ENCODE measurements at regions not wholly inside any gene's neighbourhood (a gene's known extent, or its start where the extent isn't known, plus 50 kb on each side); places are given as distances from the start of the nearest gene placed in this dataset.

- H2AFZ ChIP-seq (ENCODE audit: low read depth, low read length, poor library complexity, severe bottlenecking) = no peak overlapping the region
- no peaks in the 10 kb centered on the region for H3K27me3 ChIP-seq (ENCODE audit: insufficient read depth, low read length)
- no peak overlapping the region for H3K4me2 ChIP-seq (ENCODE audit: low read length)
- peaks cover 6 to 14% of the 10 kb centered on the region in 2 experiments; a peak in 2 of 4 replicates for H3K9me3 ChIP-seq (ENCODE audit: control insufficient read depth in 1 of 2, insufficient read depth in 1 of 2, low read depth in 1 of 2, low read length in 2 of 2)
- TF ChIP-seq TCF7L2 (IDR thresholded peaks at IDR 0.05; ENCODE audit: borderline replicate concordance, extremely low read depth, insufficient read depth, insufficient read length) (no peak), RAD21 (IDR thresholded peaks at IDR 0.05; ENCODE audit: low read depth) (no peak)
- POLR2A ChIA-PET = no interaction called here
- no TSS peak for BruUV-seq (replicated peaks)
- intact Hi-C loops (cut with micrococcal nuclease) = no loop called here
- no peaks in the 10 kb centered on the region for H4K20me1 ChIP-seq (ENCODE audit: insufficient read depth)
- no peaks in the 10 kb centered on the region for H3K79me2 ChIP-seq (ENCODE audit: insufficient read depth, low read length)
- no peaks in the 10 kb centered on the region for H3K36me3 ChIP-seq (ENCODE audit: control insufficient read depth in 1 of 2, insufficient read depth in 2 of 2, low read length in 2 of 2)
- ATAC-seq = no peak
- H3K9ac ChIP-seq (ENCODE audit: low read length) = no peak overlapping the region
- CTCF ChIA-PET = no interaction called here
- no peak for DNase-seq (ENCODE audit: low read depth, low spot score)
- no peak overlapping the region for H3K4me3 ChIP-seq (replicated peaks in 1 of 2; ENCODE audit: low read depth in 1 of 2, low read length in 2 of 2)
- no peak overlapping the region for H3K27ac ChIP-seq (ENCODE audit: low read depth, low read length)
- RAD21 ChIA-PET (ENCODE audit: low non-redundant PET in 1 of 2, low total read pairs in 2 of 2, uncharacterized antibody in 2 of 2, unreplicated experiment in 2 of 2) = no interaction called here
- H3K4me1 ChIP-seq (ENCODE audit: control insufficient read depth in 1 of 2, insufficient read depth in 2 of 2, low read length in 2 of 2) = no peaks in the 10 kb centered on the region
- H3K9me2 ChIP-seq (ENCODE audit: insufficient read depth) = no peaks in the 10 kb centered on the region
Measured at GRCh38 chr18:72235422-72235821, 308.7 kb downstream of the CBLN2 start.

- H3K4me3 ChIP-seq (replicated peaks in 1 of 2; ENCODE audit: low read depth in 1 of 2, low read length in 2 of 2) = no peak overlapping the region
- RAD21 ChIA-PET (ENCODE audit: low non-redundant PET in 1 of 2, low total read pairs in 2 of 2, uncharacterized antibody in 2 of 2, unreplicated experiment in 2 of 2) = no interaction called here
- POLR2A ChIA-PET = no interaction called here
- intact Hi-C loops (cut with micrococcal nuclease) = no loop called here
- no TSS peak for BruUV-seq (replicated peaks)
- no peak for DNase-seq (ENCODE audit: low read depth, low spot score)
- no peaks in the 10 kb centered on the region for H3K27me3 ChIP-seq (ENCODE audit: insufficient read depth, low read length)
- no peak overlapping the region for H3K27ac ChIP-seq (ENCODE audit: low read depth, low read length)
- TF ChIP-seq EGR1 (IDR thresholded peaks at IDR 0.05; ENCODE audit: low read depth) (no peak), ZNF274 (IDR thresholded peaks at IDR 0.05; ENCODE audit: low read depth, low read length) (no peak), MAX (IDR thresholded peaks at IDR 0.05) (no peak), RAD21 (IDR thresholded peaks at IDR 0.05; ENCODE audit: low read depth) (no peak), EZH2 (IDR thresholded peaks at IDR 0.05) (no peak), JUND (IDR thresholded peaks at IDR 0.05) (no peak), CEBPB (IDR thresholded peaks at IDR 0.05; ENCODE audit: low read depth) (no peak), CBX3 (IDR thresholded peaks at IDR 0.05; ENCODE audit: low read depth) (no peak), FOSL1 (IDR thresholded peaks at IDR 0.05; ENCODE audit: low read depth) (no peak), CTCF (IDR thresholded peaks at IDR 0.05 in 2 of 3, conservative IDR thresholded peaks at IDR 0.05 in 1 of 3; ENCODE audit: borderline replicate concordance in 1 of 3, insufficient read depth in 1 of 3, low read depth in 2 of 3, low read length in 2 of 3) (no peak)
- CTCF ChIA-PET = no interaction called here
- H3K36me3 ChIP-seq (ENCODE audit: control insufficient read depth in 1 of 2, insufficient read depth in 2 of 2, low read length in 2 of 2) = no peaks in the 10 kb centered on the region
- peaks cover 6 to 14% of the 10 kb centered on the region in 2 experiments; a peak in 1 of 4 replicates for H3K9me3 ChIP-seq (ENCODE audit: control insufficient read depth in 1 of 2, insufficient read depth in 1 of 2, low read depth in 1 of 2, low read length in 2 of 2)
- no peak overlapping the region for H2AFZ ChIP-seq (ENCODE audit: low read depth, low read length, poor library complexity, severe bottlenecking)
- H4K20me1 ChIP-seq (ENCODE audit: insufficient read depth) = no peaks in the 10 kb centered on the region
- no peaks in the 10 kb centered on the region for H3K79me2 ChIP-seq (ENCODE audit: insufficient read depth, low read length)
- ATAC-seq = no peak
- H3K9ac ChIP-seq (ENCODE audit: low read length) = no peak overlapping the region
- no peaks in the 10 kb centered on the region for H3K9me2 ChIP-seq (ENCODE audit: insufficient read depth)
- H3K4me1 ChIP-seq (ENCODE audit: control insufficient read depth in 1 of 2, insufficient read depth in 2 of 2, low read length in 2 of 2) = no peaks in the 10 kb centered on the region
- no peak overlapping the region for H3K4me2 ChIP-seq (ENCODE audit: low read length)
Measured at GRCh38 chr18:72233106-72233505, 311.0 kb downstream of the CBLN2 start.

Measured in HCT116 (cell line).